HG03460 (cell line): ENCODE measurements at regions not wholly inside any gene's neighbourhood (a gene's known extent, or its start where the extent isn't known, plus 50 kb on each side); places are given as distances from the start of the nearest gene placed in this dataset.
"Not testable (repeated sequence)": the region's sequence is repeated elsewhere in the genome, so short reads cannot be mapped to it uniquely, and the experiment has no call there.

ENCODE experiments used
- ATAC-seq: cut with Tn5 transposase; IDR thresholded peaks from one replicate; pipeline ENCODE4 v1.9.1; 2021; ENCODE audit not compliant: unreplicated experiment

GRCh38 chr7:9488555-9488954, 1055.1 kb downstream of the NXPH1 start:
- ATAC-seq: peak; percentile 49

- no peak for ATAC-seq
Measured at GRCh38 chr7:9498303-9498702, 1064.9 kb downstream of the NXPH1 start.

- ATAC-seq: no peak
Measured at GRCh38 chr7:9502269-9502668, 1068.9 kb downstream of the NXPH1 start.

DNA sequence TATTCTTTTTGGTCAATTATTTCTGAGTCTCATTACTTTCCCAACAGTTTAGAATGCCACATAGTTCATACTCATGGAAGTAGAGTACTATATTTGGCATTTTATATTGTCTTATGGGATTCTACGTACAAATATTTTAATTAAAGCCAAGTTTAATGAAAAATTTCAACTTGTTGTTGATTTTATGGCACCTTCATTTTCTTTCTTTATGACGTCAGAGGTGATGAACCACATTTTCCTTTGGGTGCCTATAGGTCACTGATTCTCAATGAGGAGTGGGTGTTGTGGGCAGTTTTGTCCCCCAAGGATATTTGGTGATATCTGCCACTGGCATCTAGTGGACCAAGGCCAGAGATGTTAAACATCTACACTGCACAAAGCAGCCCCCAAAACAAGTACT, 1071.3 kb downstream of the NXPH1 start:
- ATAC-seq: no peak

DNA sequence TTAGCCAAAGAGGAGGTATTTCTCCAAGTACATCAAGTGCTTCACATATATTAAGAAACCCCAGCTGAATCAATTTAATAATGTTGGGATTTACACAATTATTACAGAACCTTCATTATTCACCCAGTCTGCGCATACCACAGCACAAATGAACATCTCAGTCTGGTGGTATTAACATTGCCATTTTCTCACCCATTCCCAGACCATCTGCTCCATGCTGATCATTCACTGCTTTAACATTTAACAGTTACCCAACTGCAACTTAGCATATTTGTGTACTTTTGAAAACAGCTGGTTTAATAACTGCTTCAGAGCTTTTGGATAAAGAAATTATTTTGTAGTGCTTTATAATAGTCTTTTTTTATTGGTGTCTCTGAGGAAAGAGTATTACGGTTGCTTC, 1072.1 kb downstream of the NXPH1 start:
- no peak for ATAC-seq

GRCh38 chr7:9507290-9507689, 1073.9 kb downstream of the NXPH1 start:
- no peak for ATAC-seq

DNA sequence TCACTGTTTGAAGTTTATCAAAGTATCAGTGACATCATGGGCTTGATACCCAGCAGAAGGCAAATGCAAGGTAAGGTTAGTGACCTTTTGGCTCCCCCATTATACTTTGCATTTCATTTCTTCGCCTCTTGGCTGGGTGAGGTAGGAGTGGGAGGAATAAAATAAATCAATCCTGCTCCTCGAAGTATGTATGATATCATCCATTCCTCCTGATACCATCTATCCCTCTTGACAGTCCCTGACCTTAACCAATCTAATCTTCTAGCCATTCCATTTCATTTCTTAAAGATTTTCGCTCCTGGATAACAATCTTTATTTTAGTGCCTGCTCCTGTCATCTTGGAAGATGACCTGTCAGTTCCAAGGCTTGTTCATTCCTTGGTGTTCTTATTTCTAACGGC, 1083.3 kb downstream of the NXPH1 start:
- ATAC-seq: no peak

DNA sequence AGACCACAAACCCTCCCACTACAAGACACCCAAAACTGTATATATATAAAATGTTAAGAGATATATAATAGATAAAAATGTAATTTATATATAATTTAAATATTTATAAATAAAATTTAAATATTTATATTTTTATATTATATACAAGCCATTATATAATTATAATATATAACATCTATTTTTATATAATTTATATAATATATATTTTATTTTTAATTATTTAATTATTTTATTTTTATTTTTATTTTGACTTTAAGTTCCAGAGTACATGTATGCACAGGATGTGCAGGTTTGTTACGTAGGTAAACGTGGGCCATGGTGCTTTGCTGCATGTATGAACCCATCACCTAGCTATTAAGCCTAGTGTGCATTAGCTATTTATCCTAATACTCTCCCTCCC, 1090.2 kb downstream of the NXPH1 start:
- ATAC-seq: no peak

GRCh38 chr7:9552431-9552830, 1119.0 kb downstream of the NXPH1 start:
- ATAC-seq: not testable (repeated sequence)

GRCh38 chr7:9557853-9558252, 1124.4 kb downstream of the NXPH1 start:
- ATAC-seq: no peak

- ATAC-seq: no peak
Measured at GRCh38 chr7:9575716-9576115, 1142.3 kb downstream of the NXPH1 start.

GRCh38 chr7:9582824-9583223, 1149.4 kb downstream of the NXPH1 start:
- no peak for ATAC-seq

DNA sequence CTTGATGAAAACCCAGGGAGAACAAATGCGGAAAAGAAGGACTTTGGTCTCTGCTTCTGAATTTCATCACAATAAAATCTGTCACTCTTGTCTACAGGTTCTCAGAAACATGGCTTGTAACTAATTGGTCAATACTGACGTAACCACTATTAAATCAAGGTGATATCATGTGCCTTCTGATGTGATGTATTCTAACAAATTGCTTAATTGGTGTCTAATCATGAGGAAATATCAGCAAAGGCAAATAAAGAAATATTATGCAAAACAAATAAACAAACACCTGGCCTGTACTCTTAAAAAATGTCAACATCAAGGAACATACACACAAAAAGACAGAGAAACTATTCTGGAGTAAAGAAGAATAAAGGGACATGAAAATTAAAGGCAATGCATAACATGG, 1165.0 kb downstream of the NXPH1 start:
- no peak for ATAC-seq

DNA sequence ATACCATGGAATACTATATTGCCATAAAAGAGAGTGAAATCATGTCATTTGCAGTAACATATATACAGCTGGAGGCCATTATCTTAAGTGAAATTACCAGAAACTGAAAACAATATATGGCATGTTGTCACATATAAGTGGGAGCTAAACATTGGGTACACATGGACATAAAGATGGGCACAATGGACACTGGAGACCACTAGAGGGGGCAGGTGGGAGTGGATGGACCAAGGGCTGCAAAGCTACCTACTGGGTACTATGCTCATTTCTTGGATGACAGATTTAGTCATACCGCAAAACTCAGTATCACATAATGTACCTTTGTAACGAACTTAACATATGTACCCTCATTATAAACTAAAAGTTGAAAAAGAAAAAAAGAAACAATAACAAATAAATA, 1167.6 kb downstream of the NXPH1 start:
- ATAC-seq: no peak

GRCh38 chr7:9603291-9603690, 1169.9 kb downstream of the NXPH1 start:
- no peak for ATAC-seq

GRCh38 chr7:9608560-9608959, 1175.2 kb downstream of the NXPH1 start:
- ATAC-seq: no peak

DNA sequence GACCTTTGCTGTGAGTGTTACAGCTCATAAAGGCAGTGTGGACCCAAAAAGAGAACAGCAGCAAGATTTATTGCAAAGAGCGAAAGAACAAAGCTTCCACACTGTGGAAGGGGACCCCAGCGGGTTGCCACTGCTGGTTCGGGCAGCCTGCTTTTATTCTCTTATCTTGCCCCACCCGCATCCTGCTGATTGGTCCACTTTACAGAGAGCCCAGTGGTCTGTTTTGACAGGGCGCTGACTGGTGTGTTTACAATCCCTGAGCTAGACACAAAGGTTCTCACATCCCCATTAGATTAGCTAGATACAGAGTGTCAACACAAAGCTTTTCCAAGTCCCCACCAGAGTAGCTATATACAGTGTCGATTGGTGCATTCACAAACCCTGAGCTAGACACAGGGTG, 1187.5 kb downstream of the NXPH1 start:
- ATAC-seq: not testable (repeated sequence)

DNA sequence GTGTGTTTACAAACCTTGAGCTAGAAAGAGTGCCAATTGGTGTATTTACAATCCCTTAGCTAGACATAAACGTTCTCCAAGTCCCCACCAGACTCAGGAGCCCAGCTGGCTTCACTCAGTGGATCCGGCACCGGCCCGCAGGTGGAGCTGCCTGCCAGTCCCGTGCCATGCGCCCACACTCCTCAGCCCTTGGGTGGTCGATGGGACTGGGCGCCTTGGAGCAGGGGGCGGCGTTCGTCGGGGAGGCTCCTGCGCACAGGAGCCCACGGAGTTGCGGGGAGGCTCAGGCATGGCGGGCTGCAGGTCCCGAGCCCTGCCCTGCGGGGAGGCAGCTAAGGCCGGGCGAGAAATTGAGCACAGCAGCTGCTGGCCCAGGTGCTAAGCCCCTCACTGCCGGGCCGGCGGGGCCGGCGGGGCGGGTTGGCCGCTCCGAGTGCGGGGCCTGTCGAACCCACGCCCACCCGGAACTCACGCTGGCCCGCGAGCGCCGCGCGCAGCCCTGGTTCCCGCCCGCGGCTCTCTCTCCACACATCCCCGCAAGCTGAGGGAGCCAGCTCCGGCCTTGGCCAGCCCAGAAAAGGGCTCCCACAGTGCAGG, 1188.0 kb downstream of the NXPH1 start:
- ATAC-seq: not testable (repeated sequence)

DNA sequence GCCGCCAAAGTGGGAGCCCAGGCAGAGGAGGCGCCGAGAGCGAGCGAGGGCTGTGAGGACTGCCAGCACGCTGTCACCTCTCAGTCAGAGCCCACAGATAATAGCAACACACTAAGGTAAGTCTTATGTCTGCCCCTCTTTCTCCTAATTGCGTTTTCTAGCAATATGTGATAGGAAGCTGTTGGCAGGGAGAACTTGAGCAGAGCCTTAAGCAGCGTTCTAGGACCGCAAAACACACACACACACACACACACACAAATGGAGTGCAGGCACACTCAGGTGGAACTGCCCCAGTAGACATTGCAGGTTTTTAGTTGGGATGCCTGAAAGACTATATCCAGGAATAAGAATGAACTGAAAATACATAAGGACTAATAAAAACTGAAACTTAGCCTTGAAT, 1188.5 kb downstream of the NXPH1 start:
- no peak for ATAC-seq

DNA sequence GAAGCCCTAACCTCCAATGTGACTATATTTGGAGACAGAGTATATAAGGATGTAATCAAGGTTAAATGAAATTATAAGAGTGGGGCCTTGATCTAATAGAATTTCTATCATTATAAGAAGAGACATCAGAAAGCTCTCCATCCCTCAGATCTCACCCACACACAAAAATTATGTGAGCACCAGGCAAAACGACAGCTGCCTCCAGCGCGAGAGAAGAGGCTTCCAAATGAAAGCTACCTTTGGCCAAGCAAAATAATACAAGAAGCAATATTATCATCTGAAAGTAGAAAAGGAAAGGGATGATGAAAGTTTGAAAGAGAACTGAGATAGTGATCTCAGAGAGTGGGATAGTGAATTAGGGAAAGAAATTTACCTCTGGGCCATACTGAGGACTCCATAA, 1192.5 kb downstream of the NXPH1 start:
- ATAC-seq: no peak

GRCh38 chr7:9645756-9646155, 1212.3 kb downstream of the NXPH1 start:
- no peak for ATAC-seq

- ATAC-seq: no peak
Measured at GRCh38 chr7:9657257-9657656, 1223.8 kb downstream of the NXPH1 start.
